ENCODE measurements at regions not wholly inside any gene's neighbourhood (a gene's known extent, or its start where the extent isn't known, plus 50 kb on each side); places are given as distances from the start of the nearest gene placed in this dataset.

- DNase-seq (ENCODE audit: low spot score), result no peak
These were observed 992.2 kb upstream of the PIK3C3 start for GRCh38 chr18:40962784-40963183.

DNA sequence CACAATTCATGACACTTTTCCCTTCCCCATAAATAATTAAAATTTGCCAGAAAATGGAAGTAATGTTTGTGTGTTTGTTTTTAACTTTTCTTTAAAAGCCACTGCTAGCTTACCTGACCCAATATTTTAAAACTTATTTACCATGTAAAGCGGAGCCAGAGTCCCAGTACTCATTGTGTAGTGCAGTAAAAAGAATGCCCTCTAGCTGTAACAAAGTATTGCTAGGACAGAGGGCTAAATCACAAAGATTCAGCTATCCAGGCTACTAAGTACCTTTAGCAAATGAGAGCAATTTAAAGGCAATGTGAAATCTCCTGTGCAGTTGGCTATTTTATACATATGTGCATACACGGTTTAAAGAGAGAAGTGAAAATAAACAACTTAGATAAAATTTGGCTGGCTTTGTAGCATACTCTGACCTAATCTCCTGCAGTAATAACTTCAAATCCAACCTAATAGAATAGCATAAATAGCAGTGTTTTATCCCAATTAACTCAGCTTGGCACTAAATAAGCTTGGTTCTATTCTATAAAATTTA, 997.4 kb upstream of the PIK3C3 start:
- DNase-seq (ENCODE audit: low spot score), result no peak

GRCh38 chr18:40956213-40956612, 998.8 kb upstream of the PIK3C3 start:
- DNase-seq (ENCODE audit: low spot score), result no peak

- DNase-seq (ENCODE audit: low spot score), result no peak
These were observed 999.7 kb upstream of the PIK3C3 start for GRCh38 chr18:40955351-40955750.

DNA sequence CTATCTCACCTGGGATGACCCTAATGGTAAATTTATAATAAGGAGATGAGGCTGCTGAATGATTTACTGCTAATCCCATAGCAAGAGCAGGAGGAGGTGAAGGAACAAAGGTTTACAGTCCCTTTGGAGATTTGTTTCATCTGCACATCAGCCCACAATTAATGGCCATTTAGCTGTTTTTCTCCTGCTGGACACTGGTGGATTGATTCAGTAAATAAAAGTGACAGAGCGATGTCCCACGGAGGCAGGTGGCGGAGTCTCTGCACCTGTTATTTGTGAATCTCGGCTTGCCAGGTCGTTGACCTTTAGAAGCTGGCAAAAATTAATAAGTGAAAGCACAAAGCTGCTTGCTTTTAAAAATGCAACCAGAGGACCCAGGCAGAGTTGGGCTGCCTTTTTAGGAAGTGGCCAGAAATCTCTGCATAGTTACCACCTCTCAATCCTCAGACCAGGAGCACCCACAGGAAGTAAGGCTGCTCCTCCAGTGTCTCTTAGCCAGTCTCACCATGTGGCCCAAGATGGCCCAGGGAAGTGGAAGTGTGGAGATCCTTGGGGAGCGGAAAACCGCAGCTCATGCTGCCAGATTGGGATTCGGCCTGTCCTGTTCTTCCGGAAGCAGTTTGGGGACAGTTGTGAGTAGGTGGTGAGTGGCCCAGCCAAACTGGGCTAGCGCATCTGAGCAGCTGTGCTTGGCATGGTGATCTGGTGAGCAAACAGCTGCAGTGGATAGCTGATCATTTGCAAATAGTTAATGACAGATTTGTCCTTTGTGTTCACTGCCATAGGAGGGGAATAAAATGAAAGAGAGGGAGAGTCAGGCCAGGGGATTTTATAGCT, 1005.7 kb upstream of the PIK3C3 start:
- DNase-seq (ENCODE audit: low spot score), result no peak

GRCh38 chr18:40944576-40944975, 1010.5 kb upstream of the PIK3C3 start:
- DNase-seq (ENCODE audit: low spot score), result no peak

- DNase-seq (ENCODE audit: low spot score), result no peak
These were observed 1015.1 kb upstream of the PIK3C3 start for GRCh38 chr18:40939656-40940515.

DNA sequence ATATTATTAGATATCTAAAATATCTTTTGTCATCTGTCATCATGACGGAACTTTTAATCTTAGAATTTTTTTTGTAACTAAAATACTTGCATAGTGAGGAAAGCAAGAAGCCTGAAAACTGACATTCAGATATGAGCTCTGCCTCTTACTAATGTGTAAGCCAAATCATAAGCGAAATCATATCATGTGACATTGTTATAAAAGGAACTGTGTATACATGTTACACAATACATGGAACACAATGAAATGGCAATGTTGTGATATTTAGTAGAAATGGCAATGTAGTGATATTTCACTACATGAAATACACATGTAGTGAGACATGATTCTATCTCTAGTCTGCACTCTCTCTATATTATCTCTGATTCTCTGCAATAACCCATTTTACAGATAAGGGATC, 1016.4 kb upstream of the PIK3C3 start:
- DNase-seq (ENCODE audit: low spot score), result no peak

GRCh38 chr18:40937386-40937785, 1017.6 kb upstream of the PIK3C3 start:
- no peak for DNase-seq (ENCODE audit: low spot score)

- DNase-seq (ENCODE audit: low spot score), result peak; percentile 54
These were observed 1019.6 kb upstream of the PIK3C3 start for GRCh38 chr18:40935423-40935822.

- DNase-seq (ENCODE audit: low spot score), result no peak
These were observed 1022.2 kb upstream of the PIK3C3 start for GRCh38 chr18:40932862-40933261.

DNA sequence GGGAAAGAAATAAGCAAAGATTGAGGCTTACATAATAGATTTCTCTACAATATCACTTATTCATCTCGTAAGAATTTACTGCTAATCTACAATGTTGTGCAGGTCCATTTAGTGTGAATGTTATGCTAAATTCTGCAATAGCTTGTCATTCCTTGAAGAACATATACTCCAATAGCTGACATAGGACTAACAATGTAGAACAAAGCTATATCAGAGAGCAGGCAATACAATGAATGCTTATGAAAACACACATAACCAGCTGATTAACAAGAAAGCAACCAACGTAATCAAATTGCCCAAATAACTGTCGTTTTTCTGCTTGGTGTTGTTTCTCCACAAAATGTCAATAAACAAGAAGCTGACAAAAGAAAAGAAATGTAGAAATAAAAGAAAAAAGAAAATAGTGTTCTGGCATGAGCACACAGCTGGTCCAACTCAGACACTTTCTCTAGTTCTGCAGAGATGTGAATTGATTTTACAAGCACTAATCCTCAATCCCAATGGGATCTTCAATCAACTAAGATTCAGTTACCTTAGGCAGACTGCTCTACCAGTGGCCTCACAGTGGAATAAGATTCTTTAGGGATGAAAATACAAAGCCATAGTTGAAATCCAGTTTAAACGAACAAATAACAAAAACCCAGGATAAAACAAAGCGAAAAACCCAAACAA, 1024.7 kb upstream of the PIK3C3 start:
- no peak for DNase-seq (ENCODE audit: low spot score)

GRCh38 chr18:40929399-40929798, 1025.6 kb upstream of the PIK3C3 start:
- no peak for DNase-seq (ENCODE audit: low spot score)

GRCh38 chr18:40926679-40927078, 1028.4 kb upstream of the PIK3C3 start:
- no peak for DNase-seq (ENCODE audit: low spot score)

GRCh38 chr18:40925071-40925541, 1029.9 kb upstream of the PIK3C3 start:
- no peak for DNase-seq (ENCODE audit: low spot score)

DNA sequence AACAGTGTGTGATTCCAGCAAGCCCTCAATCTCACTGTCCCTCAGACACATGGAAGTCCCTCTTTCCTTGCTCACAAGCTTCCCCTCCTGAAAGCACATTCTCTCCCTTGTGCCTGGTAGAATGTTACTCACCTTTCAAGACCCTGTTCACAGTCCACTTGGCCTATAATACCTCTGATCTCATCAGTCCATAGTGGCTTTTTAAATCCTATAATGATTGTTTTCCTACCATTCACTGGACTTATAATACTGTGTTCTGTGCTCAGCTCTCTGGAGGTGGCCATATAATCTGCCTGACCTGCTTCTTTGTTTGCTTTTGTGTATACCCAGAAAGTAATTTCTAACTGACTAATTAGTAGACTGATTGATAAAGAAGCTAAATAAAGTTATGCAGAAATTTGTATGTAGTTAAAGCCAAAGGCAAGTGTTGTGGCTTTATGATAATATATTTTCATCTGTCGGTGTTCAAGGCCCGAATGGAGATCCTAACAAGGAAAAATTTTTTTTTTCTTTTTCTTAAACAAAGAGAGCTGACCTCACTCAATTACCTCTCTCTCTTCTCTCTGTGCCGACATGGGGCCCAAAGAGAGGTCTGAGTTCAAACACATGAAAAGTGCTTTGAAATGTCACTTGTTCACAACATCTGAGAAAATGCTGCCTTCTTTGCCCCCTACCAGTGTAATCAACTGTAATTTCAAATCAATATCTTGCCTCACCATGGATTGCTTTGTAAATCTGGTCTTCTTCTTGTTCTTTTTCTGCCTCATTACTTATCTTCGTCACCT, 1033.0 kb upstream of the PIK3C3 start:
- no peak for DNase-seq (ENCODE audit: low spot score)

DNA sequence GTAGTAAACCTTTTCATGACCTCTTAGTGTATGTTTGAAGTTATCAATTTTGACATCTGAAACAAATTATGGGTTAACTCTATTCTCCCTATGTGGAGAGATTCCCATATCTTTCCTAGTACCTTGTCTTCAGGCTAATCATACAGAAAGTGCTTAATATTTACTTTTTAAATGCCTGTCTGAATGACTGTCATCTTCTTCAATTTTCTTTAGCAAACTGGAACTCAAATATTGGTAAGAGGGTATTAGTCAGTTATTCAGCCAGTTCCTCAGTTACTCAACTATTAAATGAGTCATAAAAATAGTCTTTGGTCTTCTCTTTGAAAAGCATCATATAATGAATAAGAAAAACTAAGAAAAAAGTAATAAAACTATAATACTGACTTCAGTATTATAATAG, 1038.0 kb upstream of the PIK3C3 start:
- no peak for DNase-seq (ENCODE audit: low spot score)

- no peak for DNase-seq (ENCODE audit: low spot score)
These were observed 1039.3 kb upstream of the PIK3C3 start for GRCh38 chr18:40915724-40916123.

GRCh38 chr18:40911582-40912254, 1043.3 kb upstream of the PIK3C3 start:
- no peak for DNase-seq (ENCODE audit: low spot score)

- no peak for DNase-seq (ENCODE audit: low spot score)
These were observed 1044.0 kb upstream of the PIK3C3 start for GRCh38 chr18:40911041-40911440.

All from HT-29 (cell line).